GM23338 (cell line): ENCODE measurements at regions not wholly inside any gene's neighbourhood (a gene's known extent, or its start where the extent isn't known, plus 50 kb on each side); places are given as distances from the start of the nearest gene placed in this dataset.

Experiments
- ATAC-seq: fragments of 200-7000 bp; cut with Tn5 transposase; 3 replicates; pipeline ENCODE4 v1.9.1; 2020
- DNase-seq: peaks from one replicate; pipeline ENCODE4 v3.0.0-alpha.2; 2015; ENCODE audit warnings: low spot score
- H2AFZ ChIP-seq: fragments of 200-600 bp; sonication (generic); 2 replicates; pipeline ENCODE4 v1.8.0; 2016; ENCODE audit warnings: antibody characterized with exemption, mild to moderate bottlenecking, moderate library complexity
- H3F3A ChIP-seq: fragments of 200-600 bp; sonication (generic); replicated peaks from 2 replicates; pipeline ENCODE4 v1.8.0; 2017; ENCODE audit warnings: antibody characterized with exemption, mixed run types, low read depth
- H3K27ac ChIP-seq: fragments of 200-600 bp; sonication (generic); 2 replicates; pipeline ENCODE4 v1.6.1; 2016; ENCODE audit warnings: low read depth
- H3K27me3 ChIP-seq: fragments of 200-600 bp; sonication (generic); 2 replicates; pipeline ENCODE4 v1.8.0; 2016; ENCODE audit warnings: mild to moderate bottlenecking, mixed run types, moderate library complexity; ENCODE audit not compliant: insufficient read depth
- H3K36me3 ChIP-seq: fragments of 200-600 bp; sonication (generic); 2 replicates; pipeline ENCODE4 v1.8.0; 2016; ENCODE audit warnings: mild to moderate bottlenecking; ENCODE audit not compliant: insufficient read depth
- H3K4me1 ChIP-seq: fragments of 200-600 bp; sonication (generic); 2 replicates; pipeline ENCODE4 v1.8.0; 2016; ENCODE audit warnings: mild to moderate bottlenecking, moderate library complexity; ENCODE audit not compliant: insufficient read depth
- H3K4me2 ChIP-seq: fragments of 200-600 bp; sonication (generic); 2 replicates; pipeline ENCODE4 v1.7.1; 2017; ENCODE audit warnings: mixed run types
- H3K4me3 ChIP-seq: fragments of 200-600 bp; sonication (generic); 2 replicates; pipeline ENCODE4 v1.6.1; 2016; ENCODE audit warnings: mixed run types
- H3K79me2 ChIP-seq: fragments of 200-600 bp; sonication (generic); replicated peaks from 2 replicates; pipeline ENCODE4 v1.8.0; 2017; ENCODE audit warnings: mild to moderate bottlenecking; ENCODE audit not compliant: insufficient read depth
- H3K9me2 ChIP-seq: fragments of 200-600 bp; sonication (generic); 2 replicates; pipeline ENCODE4 v1.8.0; 2017; ENCODE audit not compliant: insufficient read depth
- H4K20me1 ChIP-seq: fragments of 200-600 bp; sonication (generic); replicated peaks from 2 replicates; pipeline ENCODE4 v1.8.0; 2017; ENCODE audit warnings: mild to moderate bottlenecking; ENCODE audit not compliant: insufficient read depth
- H3K27ac Mint-ChIP-seq: 2 replicates; pipeline ENCODE4 v1.8.0; 2020; ENCODE audit warnings: inconsistent platforms, mild to moderate bottlenecking, moderate library complexity, mixed read lengths
- H3K27me3 Mint-ChIP-seq: 3 replicates; pipeline ENCODE4 v1.8.0; 2022; ENCODE audit warnings: low read depth, mild to moderate bottlenecking, moderate library complexity, mixed read lengths, inconsistent platforms; ENCODE audit not compliant: insufficient read depth, poor library complexity
- H3K36me3 Mint-ChIP-seq: 3 replicates; pipeline ENCODE4 v1.8.0; 2021; ENCODE audit warnings: low read depth, mild to moderate bottlenecking, inconsistent platforms, moderate library complexity, mixed read lengths
- H3K4me1 Mint-ChIP-seq: 3 replicates; pipeline ENCODE4 v1.8.0; 2020; ENCODE audit warnings: mild to moderate bottlenecking, inconsistent platforms, mixed read lengths
- H3K4me3 Mint-ChIP-seq: 3 replicates; pipeline ENCODE4 v1.8.0; 2021; ENCODE audit warnings: moderate library complexity, mild to moderate bottlenecking, inconsistent platforms, mixed read lengths
- H3K9me3 Mint-ChIP-seq: 3 replicates; pipeline ENCODE4 v1.8.0; 2020; ENCODE audit warnings: moderate library complexity, mild to moderate bottlenecking, inconsistent platforms, mixed read lengths
- CREB1 ChIP-seq: fragments of 250-450 bp; sonication (Bioruptor Pico); IDR thresholded peaks from 2 replicates; pipeline ENCODE4 v1.5.0; 2020; ENCODE audit warnings: low read depth, mild to moderate bottlenecking, moderate library complexity
- EZH2 ChIP-seq: fragments of 200-600 bp; sonication (generic); IDR thresholded peaks from one replicate; pipeline ENCODE4 v1.8.0; 2017; ENCODE audit warnings: antibody characterized with exemption, mild to moderate bottlenecking, low read depth; ENCODE audit not compliant: unreplicated experiment
- JUNB ChIP-seq: IDR thresholded peaks from one replicate; pipeline ENCODE4 v1.6.1; 2016; ENCODE audit warnings: antibody characterized with exemption; ENCODE audit not compliant: unreplicated experiment
- NANOG ChIP-seq: IDR thresholded peaks from 2 replicates; pipeline ENCODE4 v1.6.1; 2016; ENCODE audit warnings: antibody characterized with exemption, borderline replicate concordance
- POLR2AphosphoS5 ChIP-seq: IDR thresholded peaks from 2 replicates; pipeline ENCODE4 v1.6.1; 2016; ENCODE audit warnings: antibody characterized with exemption, low read depth
- STAT1 ChIP-seq: IDR thresholded peaks from one replicate; pipeline ENCODE4 v1.6.1; 2016; ENCODE audit warnings: antibody characterized with exemption; ENCODE audit not compliant: unreplicated experiment
- ZNF114 ChIP-seq: fragments of 250-450 bp; sonication (Bioruptor Pico); IDR thresholded peaks from 2 replicates; pipeline ENCODE4 v1.5.0; 2020; ENCODE audit warnings: mild to moderate bottlenecking, moderate library complexity
- ZNF331 ChIP-seq: fragments of 250-450 bp; sonication (Bioruptor Pico); IDR thresholded peaks from 2 replicates; pipeline ENCODE4 v1.5.0; 2020; ENCODE audit warnings: low read depth, mild to moderate bottlenecking, moderate library complexity
- TF ChIP-seq, protein P1 (sequence below): IDR thresholded peaks from 2 replicates; pipeline ENCODE4 v1.6.1; 2016; ENCODE audit warnings: antibody characterized with exemption
- TF ChIP-seq, protein P2 (sequence below): fragments of 250-450 bp; sonication (Bioruptor Pico); IDR thresholded peaks from 2 replicates; pipeline ENCODE4 v1.5.0; 2020; ENCODE audit warnings: mild to moderate bottlenecking, moderate library complexity
- TF ChIP-seq, protein P3 (sequence below): IDR thresholded peaks from one replicate; pipeline ENCODE4 v1.6.1; 2018; ENCODE audit warnings: antibody characterized with exemption; ENCODE audit not compliant: unreplicated experiment

DNA sequence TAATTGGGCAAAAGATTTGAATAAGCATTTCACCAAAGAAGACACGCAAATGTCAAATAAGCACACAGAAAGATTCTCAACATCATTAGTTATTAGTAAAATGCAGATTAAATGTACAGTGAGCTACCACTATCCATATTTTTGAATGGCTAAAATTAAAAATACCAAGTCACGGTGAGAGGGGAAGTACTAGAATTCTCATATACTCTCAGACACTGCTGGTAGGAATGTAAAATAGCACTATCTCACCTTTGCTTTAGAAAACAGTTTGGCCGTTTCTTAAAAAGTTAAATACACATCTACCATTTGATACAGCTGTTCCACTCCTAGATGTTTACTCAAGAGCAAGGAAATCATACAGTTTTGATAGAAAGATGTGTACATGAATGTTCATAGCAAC, 115.8 kb upstream of the CELF2 start:
- no peak overlapping the region for H3K4me3 Mint-ChIP-seq
- Histone ChIP-seq H2AFZ (no peak overlapping the region), H3K79me2 (no peaks in the 10 kb centered on the region), H3K4me3 (no peak overlapping the region), H3K4me1 (no peaks in the 10 kb centered on the region), H3K27me3 (no peaks in the 10 kb centered on the region), H3F3A (no peaks in the 10 kb centered on the region), H3K36me3 (no peaks in the 10 kb centered on the region), H4K20me1 (no peaks in the 10 kb centered on the region), H3K4me2 (no peak overlapping the region), H3K9me2 (peaks cover 5% of the 10 kb centered on the region; the same call in 1 of the 2 replicates), H3K27ac (no peak overlapping the region)
- no peak overlapping the region for H3K27ac Mint-ChIP-seq
- no peaks in the 10 kb centered on the region for H3K4me1 Mint-ChIP-seq
- H3K27me3 Mint-ChIP-seq: peaks cover 3% of the 10 kb centered on the region
- TF ChIP-seq STAT1 (no peak), NANOG (no peak), ZNF114 (CRISPR knock-in tag) (no peak), EZH2 (no peak), JUNB (no peak), CREB1 (CRISPR knock-in tag) (no peak), ZNF331 (CRISPR knock-in tag) (no peak), POLR2AphosphoS5 (no peak)
- TF ChIP-seq, protein P1, sequence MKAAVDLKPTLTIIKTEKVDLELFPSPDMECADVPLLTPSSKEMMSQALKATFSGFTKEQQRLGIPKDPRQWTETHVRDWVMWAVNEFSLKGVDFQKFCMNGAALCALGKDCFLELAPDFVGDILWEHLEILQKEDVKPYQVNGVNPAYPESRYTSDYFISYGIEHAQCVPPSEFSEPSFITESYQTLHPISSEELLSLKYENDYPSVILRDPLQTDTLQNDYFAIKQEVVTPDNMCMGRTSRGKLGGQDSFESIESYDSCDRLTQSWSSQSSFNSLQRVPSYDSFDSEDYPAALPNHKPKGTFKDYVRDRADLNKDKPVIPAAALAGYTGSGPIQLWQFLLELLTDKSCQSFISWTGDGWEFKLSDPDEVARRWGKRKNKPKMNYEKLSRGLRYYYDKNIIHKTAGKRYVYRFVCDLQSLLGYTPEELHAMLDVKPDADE: no peak
- TF ChIP-seq, protein P2, sequence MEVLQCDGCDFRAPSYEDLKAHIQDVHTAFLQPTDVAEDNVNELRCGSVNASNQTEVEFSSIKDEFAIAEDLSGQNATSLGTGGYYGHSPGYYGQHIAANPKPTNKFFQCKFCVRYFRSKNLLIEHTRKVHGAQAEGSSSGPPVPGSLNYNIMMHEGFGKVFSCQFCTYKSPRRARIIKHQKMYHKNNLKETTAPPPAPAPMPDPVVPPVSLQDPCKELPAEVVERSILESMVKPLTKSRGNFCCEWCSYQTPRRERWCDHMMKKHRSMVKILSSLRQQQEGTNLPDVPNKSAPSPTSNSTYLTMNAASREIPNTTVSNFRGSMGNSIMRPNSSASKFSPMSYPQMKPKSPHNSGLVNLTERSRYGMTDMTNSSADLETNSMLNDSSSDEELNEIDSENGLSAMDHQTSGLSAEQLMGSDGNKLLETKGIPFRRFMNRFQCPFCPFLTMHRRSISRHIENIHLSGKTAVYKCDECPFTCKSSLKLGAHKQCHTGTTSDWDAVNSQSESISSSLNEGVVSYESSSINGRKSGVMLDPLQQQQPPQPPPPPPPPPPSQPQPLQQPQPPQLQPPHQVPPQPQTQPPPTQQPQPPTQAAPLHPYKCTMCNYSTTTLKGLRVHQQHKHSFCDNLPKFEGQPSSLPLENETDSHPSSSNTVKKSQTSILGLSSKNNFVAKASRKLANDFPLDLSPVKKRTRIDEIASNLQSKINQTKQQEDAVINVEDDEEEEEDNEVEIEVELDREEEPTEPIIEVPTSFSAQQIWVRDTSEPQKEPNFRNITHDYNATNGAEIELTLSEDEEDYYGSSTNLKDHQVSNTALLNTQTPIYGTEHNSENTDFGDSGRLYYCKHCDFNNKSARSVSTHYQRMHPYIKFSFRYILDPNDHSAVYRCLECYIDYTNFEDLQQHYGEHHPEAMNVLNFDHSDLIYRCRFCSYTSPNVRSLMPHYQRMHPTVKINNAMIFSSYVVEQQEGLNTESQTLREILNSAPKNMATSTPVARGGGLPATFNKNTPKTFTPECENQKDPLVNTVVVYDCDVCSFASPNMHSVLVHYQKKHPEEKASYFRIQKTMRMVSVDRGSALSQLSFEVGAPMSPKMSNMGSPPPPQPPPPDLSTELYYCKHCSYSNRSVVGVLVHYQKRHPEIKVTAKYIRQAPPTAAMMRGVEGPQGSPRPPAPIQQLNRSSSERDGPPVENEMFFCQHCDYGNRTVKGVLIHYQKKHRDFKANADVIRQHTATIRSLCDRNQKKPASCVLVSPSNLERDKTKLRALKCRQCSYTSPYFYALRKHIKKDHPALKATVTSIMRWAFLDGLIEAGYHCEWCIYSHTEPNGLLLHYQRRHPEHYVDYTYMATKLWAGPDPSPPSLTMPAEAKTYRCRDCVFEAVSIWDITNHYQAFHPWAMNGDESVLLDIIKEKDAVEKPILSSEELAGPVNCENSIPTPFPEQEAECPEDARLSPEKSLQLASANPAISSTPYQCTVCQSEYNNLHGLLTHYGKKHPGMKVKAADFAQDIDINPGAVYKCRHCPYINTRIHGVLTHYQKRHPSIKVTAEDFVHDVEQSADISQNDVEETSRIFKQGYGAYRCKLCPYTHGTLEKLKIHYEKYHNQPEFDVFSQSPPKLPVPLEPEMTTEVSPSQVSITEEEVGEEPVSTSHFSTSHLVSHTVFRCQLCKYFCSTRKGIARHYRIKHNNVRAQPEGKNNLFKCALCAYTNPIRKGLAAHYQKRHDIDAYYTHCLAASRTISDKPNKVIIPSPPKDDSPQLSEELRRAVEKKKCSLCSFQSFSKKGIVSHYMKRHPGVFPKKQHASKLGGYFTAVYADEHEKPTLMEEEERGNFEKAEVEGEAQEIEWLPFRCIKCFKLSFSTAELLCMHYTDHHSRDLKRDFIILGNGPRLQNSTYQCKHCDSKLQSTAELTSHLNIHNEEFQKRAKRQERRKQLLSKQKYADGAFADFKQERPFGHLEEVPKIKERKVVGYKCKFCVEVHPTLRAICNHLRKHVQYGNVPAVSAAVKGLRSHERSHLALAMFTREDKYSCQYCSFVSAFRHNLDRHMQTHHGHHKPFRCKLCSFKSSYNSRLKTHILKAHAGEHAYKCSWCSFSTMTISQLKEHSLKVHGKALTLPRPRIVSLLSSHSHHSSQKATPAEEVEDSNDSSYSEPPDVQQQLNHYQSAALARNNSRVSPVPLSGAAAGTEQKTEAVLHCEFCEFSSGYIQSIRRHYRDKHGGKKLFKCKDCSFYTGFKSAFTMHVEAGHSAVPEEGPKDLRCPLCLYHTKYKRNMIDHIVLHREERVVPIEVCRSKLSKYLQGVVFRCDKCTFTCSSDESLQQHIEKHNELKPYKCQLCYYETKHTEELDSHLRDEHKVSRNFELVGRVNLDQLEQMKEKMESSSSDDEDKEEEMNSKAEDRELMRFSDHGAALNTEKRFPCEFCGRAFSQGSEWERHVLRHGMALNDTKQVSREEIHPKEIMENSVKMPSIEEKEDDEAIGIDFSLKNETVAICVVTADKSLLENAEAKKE (CRISPR knock-in tag): no peak
- TF ChIP-seq, protein P3, sequence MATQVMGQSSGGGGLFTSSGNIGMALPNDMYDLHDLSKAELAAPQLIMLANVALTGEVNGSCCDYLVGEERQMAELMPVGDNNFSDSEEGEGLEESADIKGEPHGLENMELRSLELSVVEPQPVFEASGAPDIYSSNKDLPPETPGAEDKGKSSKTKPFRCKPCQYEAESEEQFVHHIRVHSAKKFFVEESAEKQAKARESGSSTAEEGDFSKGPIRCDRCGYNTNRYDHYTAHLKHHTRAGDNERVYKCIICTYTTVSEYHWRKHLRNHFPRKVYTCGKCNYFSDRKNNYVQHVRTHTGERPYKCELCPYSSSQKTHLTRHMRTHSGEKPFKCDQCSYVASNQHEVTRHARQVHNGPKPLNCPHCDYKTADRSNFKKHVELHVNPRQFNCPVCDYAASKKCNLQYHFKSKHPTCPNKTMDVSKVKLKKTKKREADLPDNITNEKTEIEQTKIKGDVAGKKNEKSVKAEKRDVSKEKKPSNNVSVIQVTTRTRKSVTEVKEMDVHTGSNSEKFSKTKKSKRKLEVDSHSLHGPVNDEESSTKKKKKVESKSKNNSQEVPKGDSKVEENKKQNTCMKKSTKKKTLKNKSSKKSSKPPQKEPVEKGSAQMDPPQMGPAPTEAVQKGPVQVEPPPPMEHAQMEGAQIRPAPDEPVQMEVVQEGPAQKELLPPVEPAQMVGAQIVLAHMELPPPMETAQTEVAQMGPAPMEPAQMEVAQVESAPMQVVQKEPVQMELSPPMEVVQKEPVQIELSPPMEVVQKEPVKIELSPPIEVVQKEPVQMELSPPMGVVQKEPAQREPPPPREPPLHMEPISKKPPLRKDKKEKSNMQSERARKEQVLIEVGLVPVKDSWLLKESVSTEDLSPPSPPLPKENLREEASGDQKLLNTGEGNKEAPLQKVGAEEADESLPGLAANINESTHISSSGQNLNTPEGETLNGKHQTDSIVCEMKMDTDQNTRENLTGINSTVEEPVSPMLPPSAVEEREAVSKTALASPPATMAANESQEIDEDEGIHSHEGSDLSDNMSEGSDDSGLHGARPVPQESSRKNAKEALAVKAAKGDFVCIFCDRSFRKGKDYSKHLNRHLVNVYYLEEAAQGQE: no peak
- no peaks in the 10 kb centered on the region; the same call in 2 of the 3 replicates for H3K9me3 Mint-ChIP-seq
- H3K36me3 Mint-ChIP-seq: no peaks in the 10 kb centered on the region
- ATAC-seq (no peak), DNase-seq (no peak)
